H1 (cell line): ENCODE measurements at regions not wholly inside any gene's neighbourhood (a gene's known extent, or its start where the extent isn't known, plus 50 kb on each side); places are given as distances from the start of the nearest gene placed in this dataset.
A peak's percentile ranks its signal among the peaks of the same experiment; 100 is the strongest.

Experiments
- ASH2L ChIP-seq: fragments of 200-600, 300-600 bp; sonication (generic); IDR thresholded peaks from one replicate; pipeline ENCODE4 v1.7.1; 2017; ENCODE audit warnings: low read length
- CBX8 ChIP-seq: fragments of 300-800, 300-1000 bp; sonication (generic); IDR thresholded peaks from 2 replicates; pipeline ENCODE4 v1.7.1; 2016; ENCODE audit warnings: low read depth, low read length, borderline replicate concordance
- CREB1 ChIP-seq: IDR thresholded peaks from 2 replicates; pipeline ENCODE4 v1.6.1; 2012; ENCODE audit warnings: inconsistent platforms
- FOSL1 ChIP-seq: IDR thresholded peaks from 2 replicates; pipeline ENCODE4 v1.6.1; 2011; ENCODE audit warnings: mild to moderate bottlenecking, low read depth, low read length, moderate library complexity; ENCODE audit not compliant: insufficient read depth
- GTF2F1 ChIP-seq: IDR thresholded peaks from 2 replicates; pipeline ENCODE4 v1.6.1; 2012; ENCODE audit warnings: low read depth, low read length, improper control_type of control experiment, borderline replicate concordance
- KDM4A ChIP-seq: IDR thresholded peaks from one replicate; pipeline ENCODE4 v1.7.1; 2012; ENCODE audit warnings: low read depth, mild to moderate bottlenecking, moderate library complexity, low read length, inconsistent platforms; ENCODE audit not compliant: severe bottlenecking
- MAFK ChIP-seq: IDR thresholded peaks from 2 replicates; pipeline ENCODE4 v1.6.1; 2012; ENCODE audit warnings: low read depth, mild to moderate bottlenecking, improper control_type of control experiment, low read length
- NRF1 ChIP-seq: IDR thresholded peaks from 2 replicates; pipeline ENCODE4 v1.6.1; 2011; ENCODE audit warnings: mild to moderate bottlenecking, low read depth, low read length, improper control_type of control experiment
- POLR2AphosphoS5 ChIP-seq: IDR thresholded peaks from 2 replicates; pipeline ENCODE4 v1.6.1; 2011; ENCODE audit warnings: low read depth, low read length
- POU5F1 ChIP-seq: IDR thresholded peaks from 2 replicates; pipeline ENCODE4 v1.6.1; 2011; ENCODE audit warnings: low read depth, mild to moderate bottlenecking, low read length, moderate library complexity
- TF ChIP-seq, protein P1 (sequence below): fragments of 300-600 bp; sonication (generic); IDR thresholded peaks from 2 replicates; pipeline ENCODE4 v1.7.1; 2012; ENCODE audit warnings: low read length, moderate library complexity, mild to moderate bottlenecking, inconsistent platforms; ENCODE audit not compliant: insufficient replicate concordance

DNA sequence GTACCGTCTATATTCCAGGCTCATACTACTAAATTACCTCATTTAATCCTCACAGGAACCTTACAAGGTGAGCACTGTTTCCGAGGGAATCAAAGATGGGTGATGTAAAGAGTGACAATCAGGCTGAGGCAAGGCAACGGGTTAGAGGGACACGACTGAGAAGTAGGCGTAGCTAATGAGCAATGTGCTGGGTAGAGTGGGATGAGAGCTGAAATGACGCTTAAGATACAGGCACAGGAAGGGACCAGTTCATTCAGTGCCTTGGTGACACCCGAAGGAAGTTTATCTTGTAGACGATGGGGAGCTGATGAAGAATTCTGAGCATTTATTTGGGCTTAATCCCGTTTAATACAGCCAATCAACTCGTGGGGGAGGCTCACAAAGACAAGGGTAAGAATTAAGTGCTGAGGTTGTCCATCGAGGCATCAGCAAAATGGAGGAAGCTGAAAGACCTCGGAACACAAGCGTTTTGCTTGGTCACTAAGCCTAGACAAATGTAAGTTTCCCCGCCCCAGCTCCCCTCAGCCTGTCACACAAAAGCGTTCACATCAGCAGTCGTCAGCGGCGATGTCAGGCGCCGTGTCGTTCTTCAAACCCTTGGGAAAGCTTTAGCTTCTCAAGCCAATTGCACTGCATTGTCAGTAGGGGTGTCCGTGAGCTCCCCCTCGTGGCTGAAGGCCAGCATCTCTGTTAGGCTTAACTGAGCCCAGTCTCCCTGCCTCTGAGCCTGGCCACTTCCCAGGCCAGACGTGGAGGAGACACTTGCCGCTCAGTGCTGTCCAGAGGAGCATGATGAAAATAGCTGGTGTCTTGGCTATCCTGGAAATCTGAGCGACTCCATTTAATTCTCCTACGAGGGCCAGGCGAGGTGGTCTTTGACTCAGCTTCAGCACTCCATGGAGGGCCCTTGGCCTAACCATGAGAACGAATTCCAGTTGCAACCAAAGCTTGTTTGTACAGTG is 288.5 kb upstream of the G2E3 start (continued):
- TF ChIP-seq, protein P1, sequence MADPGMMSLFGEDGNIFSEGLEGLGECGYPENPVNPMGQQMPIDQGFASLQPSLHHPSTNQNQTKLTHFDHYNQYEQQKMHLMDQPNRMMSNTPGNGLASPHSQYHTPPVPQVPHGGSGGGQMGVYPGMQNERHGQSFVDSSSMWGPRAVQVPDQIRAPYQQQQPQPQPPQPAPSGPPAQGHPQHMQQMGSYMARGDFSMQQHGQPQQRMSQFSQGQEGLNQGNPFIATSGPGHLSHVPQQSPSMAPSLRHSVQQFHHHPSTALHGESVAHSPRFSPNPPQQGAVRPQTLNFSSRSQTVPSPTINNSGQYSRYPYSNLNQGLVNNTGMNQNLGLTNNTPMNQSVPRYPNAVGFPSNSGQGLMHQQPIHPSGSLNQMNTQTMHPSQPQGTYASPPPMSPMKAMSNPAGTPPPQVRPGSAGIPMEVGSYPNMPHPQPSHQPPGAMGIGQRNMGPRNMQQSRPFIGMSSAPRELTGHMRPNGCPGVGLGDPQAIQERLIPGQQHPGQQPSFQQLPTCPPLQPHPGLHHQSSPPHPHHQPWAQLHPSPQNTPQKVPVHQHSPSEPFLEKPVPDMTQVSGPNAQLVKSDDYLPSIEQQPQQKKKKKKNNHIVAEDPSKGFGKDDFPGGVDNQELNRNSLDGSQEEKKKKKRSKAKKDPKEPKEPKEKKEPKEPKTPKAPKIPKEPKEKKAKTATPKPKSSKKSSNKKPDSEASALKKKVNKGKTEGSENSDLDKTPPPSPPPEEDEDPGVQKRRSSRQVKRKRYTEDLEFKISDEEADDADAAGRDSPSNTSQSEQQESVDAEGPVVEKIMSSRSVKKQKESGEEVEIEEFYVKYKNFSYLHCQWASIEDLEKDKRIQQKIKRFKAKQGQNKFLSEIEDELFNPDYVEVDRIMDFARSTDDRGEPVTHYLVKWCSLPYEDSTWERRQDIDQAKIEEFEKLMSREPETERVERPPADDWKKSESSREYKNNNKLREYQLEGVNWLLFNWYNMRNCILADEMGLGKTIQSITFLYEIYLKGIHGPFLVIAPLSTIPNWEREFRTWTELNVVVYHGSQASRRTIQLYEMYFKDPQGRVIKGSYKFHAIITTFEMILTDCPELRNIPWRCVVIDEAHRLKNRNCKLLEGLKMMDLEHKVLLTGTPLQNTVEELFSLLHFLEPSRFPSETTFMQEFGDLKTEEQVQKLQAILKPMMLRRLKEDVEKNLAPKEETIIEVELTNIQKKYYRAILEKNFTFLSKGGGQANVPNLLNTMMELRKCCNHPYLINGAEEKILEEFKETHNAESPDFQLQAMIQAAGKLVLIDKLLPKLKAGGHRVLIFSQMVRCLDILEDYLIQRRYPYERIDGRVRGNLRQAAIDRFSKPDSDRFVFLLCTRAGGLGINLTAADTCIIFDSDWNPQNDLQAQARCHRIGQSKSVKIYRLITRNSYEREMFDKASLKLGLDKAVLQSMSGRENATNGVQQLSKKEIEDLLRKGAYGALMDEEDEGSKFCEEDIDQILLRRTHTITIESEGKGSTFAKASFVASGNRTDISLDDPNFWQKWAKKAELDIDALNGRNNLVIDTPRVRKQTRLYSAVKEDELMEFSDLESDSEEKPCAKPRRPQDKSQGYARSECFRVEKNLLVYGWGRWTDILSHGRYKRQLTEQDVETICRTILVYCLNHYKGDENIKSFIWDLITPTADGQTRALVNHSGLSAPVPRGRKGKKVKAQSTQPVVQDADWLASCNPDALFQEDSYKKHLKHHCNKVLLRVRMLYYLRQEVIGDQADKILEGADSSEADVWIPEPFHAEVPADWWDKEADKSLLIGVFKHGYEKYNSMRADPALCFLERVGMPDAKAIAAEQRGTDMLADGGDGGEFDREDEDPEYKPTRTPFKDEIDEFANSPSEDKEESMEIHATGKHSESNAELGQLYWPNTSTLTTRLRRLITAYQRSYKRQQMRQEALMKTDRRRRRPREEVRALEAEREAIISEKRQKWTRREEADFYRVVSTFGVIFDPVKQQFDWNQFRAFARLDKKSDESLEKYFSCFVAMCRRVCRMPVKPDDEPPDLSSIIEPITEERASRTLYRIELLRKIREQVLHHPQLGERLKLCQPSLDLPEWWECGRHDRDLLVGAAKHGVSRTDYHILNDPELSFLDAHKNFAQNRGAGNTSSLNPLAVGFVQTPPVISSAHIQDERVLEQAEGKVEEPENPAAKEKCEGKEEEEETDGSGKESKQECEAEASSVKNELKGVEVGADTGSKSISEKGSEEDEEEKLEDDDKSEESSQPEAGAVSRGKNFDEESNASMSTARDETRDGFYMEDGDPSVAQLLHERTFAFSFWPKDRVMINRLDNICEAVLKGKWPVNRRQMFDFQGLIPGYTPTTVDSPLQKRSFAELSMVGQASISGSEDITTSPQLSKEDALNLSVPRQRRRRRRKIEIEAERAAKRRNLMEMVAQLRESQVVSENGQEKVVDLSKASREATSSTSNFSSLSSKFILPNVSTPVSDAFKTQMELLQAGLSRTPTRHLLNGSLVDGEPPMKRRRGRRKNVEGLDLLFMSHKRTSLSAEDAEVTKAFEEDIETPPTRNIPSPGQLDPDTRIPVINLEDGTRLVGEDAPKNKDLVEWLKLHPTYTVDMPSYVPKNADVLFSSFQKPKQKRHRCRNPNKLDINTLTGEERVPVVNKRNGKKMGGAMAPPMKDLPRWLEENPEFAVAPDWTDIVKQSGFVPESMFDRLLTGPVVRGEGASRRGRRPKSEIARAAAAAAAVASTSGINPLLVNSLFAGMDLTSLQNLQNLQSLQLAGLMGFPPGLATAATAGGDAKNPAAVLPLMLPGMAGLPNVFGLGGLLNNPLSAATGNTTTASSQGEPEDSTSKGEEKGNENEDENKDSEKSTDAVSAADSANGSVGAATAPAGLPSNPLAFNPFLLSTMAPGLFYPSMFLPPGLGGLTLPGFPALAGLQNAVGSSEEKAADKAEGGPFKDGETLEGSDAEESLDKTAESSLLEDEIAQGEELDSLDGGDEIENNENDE: no peak
- no peak for TF ChIP-seq GTF2F1
- TF ChIP-seq NRF1: no peak
- no peak for TF ChIP-seq ASH2L
- no peak for TF ChIP-seq KDM4A
- no peak for TF ChIP-seq CBX8
- TF ChIP-seq MAFK: no peak
- no peak for TF ChIP-seq POU5F1
- no peak for TF ChIP-seq FOSL1
- TF ChIP-seq CREB1: peak; percentile 60; the same call in 1 of the 2 replicates
- no peak for TF ChIP-seq POLR2AphosphoS5
